HG02759 (cell line): ENCODE measurements at regions not wholly inside any gene's neighbourhood (a gene's known extent, or its start where the extent isn't known, plus 50 kb on each side); places are given as distances from the start of the nearest gene placed in this dataset.

Experiments
- ATAC-seq: cut with Tn5 transposase; IDR thresholded peaks from one replicate; pipeline ENCODE4 v1.9.1; 2021; ENCODE audit warnings: mild to moderate bottlenecking, moderate library complexity; ENCODE audit not compliant: unreplicated experiment

GRCh38 chr10:36147529-36147928 is 505.4 kb upstream of the FZD8 start:
- no peak for ATAC-seq

GRCh38 chr10:36141856-36142560 is 499.9 kb upstream of the FZD8 start:
- ATAC-seq, result no peak

- ATAC-seq, result no peak
These were observed 487.0 kb upstream of the FZD8 start for GRCh38 chr10:36129051-36129450.

DNA sequence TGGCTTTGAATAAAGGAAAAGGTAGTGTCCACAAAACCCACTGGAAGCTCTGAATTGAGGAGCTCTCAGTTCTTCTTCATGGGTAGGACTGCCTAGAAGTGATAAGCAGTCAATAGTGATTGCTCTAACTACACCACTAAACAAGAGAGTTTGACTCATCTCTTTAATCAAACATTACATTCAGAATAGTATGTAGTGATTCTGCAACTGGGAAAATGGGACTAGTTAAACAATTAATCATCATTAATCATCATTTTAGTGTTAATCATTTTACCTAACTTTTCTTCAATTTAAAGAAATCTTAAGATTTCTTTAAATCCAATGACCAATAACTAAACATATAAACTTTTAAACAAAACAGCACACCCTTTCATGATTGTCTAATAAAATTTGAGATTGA is 484.0 kb upstream of the FZD8 start:
- no peak for ATAC-seq

GRCh38 chr10:36119455-36119854 is 477.4 kb upstream of the FZD8 start:
- no peak for ATAC-seq

DNA sequence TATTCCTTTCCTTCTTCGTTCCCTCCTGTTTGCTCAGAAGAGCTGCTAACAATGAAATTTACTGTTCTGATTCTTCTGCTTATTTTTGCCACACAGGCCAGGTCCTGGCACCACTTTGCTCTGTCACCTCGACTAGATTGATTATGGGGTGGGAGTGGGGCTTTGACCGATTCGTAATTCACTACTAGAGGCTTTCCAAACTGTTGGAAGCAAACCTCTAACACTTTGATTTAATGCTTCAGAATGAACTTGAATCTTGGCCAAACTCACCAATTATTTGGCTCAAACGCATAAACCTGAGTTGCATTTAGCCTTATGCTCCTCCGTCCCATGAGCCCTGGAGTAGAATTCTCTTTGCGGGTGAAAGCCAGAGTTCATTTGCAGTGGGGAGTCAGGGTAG is 476.2 kb upstream of the FZD8 start:
- no peak for ATAC-seq

GRCh38 chr10:36117890-36118289 is 475.8 kb upstream of the FZD8 start:
- ATAC-seq, result no peak

DNA sequence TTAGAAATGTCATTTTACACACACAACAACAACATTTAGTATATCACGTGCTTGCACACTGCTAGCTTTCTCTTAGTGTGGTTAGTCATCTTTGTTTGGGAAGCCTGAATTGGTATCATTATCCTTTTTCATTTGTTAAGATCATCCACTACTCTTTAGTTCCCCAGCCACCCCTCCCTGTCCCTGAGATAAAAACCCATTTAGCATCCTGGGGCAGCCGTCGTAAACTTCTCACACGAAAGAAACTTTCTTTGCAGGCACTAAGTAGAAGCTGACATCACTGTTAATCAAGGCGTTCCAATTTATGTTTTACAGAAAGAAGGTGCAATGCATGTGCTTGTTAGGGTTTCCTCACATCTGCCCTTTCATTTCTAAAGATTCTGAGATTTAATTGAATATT is 475.1 kb upstream of the FZD8 start:
- no peak for ATAC-seq

DNA sequence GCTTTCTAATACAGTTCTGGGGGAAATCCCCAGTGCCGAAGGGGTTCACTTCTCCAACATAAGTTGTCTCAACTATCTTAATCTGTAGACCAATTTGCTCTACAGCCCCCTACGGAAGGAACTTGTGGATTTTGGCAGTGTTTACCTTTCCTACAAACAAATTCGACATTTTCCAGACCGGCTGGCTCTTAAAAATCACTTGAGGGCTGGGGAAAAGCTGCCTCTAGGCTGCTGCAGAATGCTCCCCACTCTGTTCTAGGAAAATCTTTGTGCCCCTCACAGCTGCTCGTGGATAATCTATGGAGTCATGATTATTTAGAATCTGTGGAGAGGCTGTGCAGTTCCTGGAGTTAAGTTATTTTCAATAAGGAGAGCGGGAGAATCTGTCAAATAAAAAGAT is 474.6 kb upstream of the FZD8 start:
- no peak for ATAC-seq

DNA sequence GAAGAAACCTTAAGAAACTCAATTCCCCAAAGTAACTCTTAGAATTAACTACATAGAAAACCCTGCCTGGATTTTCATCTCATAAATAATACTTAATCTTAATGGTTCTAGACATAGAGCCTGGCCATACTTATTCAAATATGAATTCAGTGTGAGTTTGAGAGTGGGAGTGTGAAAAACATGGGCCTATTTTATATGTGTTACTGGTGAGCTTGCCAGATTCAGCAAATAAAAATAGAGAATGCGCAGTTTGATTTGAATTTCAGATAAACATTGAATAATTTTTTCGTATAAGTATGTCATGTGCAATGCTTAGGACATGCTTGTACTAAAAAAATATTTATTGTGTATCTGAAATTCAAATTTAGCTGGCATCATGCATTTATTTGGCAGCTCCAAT is 473.9 kb upstream of the FZD8 start:
- ATAC-seq, result no peak

DNA sequence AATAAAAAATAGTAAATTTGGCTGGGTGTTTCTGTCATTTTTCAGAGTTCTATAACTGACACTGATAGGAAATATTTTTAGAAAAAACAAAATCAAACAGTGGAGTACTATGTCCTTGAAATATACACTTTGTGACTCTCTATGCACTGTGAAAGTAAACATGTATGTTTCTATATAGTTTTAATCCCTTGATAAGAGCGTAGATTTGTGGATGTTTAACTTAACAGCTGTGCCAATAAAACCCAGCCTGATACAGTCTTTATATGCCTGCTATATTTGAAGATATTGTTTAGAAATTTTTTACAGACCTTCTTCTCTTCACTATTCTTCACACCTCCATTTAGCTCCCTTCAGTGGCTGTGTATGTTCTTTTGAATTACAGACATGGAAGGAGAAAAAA is 473.3 kb upstream of the FZD8 start:
- ATAC-seq, result no peak

GRCh38 chr10:36114913-36115312 is 472.8 kb upstream of the FZD8 start:
- no peak for ATAC-seq

GRCh38 chr10:36114141-36114540 is 472.0 kb upstream of the FZD8 start:
- ATAC-seq, result no peak

GRCh38 chr10:36111676-36112075 is 469.6 kb upstream of the FZD8 start:
- ATAC-seq, result no peak

DNA sequence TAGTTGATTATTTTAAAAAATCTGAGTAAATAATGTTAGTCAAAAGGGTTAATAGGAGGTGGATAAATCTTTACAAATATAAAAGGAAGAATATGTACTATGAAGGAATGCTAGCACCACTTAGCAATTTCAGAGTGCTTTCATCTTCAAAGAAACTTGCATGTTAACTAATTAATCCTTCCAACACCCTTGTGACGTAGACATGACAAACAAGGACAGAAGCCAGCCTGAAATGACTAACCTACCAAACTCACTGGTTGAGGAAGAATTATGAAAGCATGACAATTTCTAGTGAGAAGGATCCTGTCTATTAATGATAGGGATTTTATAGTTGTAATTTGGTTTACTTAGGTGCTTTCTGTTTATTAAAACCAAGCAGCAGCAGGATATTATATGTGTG is 468.0 kb upstream of the FZD8 start:
- no peak for ATAC-seq

DNA sequence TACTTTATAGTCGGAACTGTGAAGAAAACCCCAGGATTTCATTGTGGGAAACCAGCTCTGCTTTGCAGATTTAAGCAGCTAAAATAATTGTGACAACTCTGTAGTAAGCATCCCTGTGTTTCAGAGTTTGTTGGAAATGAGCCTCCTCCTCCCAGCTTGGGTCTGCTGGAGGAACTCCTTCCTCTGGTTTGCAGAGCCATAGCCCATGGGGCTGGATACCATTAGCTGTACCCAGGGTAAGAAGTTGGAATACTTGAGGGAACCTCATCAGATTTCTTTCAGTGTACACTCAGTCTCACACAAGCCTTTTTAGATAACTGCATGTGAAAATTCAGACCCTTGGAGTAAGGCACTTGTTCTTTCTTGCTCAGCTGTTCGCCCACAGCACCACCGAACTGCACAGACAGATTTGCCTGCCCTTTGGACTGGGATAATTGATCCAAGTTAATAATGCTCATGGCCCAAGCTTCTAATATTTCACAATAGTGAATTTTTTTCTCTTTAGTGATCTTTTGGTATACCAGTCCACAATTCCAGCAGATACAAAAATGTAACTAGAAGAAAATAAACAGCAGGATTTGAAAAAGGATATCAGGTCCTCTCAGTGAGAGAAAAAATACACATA is 467.4 kb upstream of the FZD8 start:
- no peak for ATAC-seq

GRCh38 chr10:36097696-36098095 is 455.6 kb upstream of the FZD8 start:
- no peak for ATAC-seq

DNA sequence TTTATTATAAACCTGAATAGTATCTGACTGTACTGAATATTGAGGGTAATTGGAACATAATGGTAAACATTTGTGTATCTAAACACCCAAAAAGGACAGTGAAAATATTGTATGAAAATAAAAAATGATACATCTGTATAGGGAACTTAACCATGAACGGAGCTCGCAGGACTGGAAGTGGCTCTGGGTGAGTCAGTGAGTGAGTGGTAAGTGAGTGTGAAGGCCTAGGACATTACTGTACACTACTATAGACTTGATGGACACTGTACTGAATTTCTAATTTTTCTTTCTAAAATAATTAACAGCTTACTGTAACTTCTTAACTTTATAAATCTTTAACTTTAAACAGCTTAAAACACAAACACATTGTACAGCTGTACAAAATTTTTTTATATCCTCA is 454.5 kb upstream of the FZD8 start:
- no peak for ATAC-seq

DNA sequence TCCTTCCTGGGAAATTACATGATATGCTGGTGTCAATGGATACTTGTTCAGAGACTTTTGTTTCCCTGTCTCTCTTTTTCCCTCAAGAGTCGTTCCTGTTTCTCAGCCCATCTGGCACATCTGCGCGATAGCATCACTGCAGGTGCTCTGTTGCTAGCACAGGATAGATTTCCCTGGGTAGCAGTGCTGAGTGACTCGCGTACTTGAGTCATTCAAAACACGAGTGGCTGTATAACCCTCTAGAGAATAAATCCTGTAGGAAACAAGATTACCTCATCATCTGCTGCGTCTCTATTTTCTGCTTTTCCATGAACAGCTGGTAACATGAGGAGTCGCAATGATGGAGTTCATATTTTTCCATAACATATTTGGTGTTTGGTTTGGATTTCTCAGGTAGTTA is 452.0 kb upstream of the FZD8 start:
- no peak for ATAC-seq

- ATAC-seq, result no peak
These were observed 450.0 kb upstream of the FZD8 start for GRCh38 chr10:36092116-36092515.

- no peak for ATAC-seq
These were observed 448.9 kb upstream of the FZD8 start for GRCh38 chr10:36091007-36091406.

GRCh38 chr10:36089790-36090440 is 447.8 kb upstream of the FZD8 start:
- ATAC-seq, result no peak
